ENCODE measurements at regions not wholly inside any gene's neighbourhood (a gene's known extent, or its start where the extent isn't known, plus 50 kb on each side); places are given as distances from the start of the nearest gene placed in this dataset.

- Histone ChIP-seq H3K4me3 (ENCODE audit: low read length in 2 of 2) (no peak overlapping the region), H2BK15ac (ENCODE audit: low read length) (no peak overlapping the region), H2BK120ac (ENCODE audit: low read depth, low read length) (no peak overlapping the region), H3K36me3 (replicated peaks in 1 of 2; ENCODE audit: control insufficient read depth in 2 of 2, insufficient read depth in 2 of 2, low read length in 2 of 2) (no peaks in the 10 kb centered on the region), H2AFZ (ENCODE audit: low read length) (no peak overlapping the region), H3K4me2 (ENCODE audit: insufficient read depth, low read length, poor library complexity, severe bottlenecking) (no peak overlapping the region), H4K91ac (ENCODE audit: low read depth, low read length, poor library complexity) (no peak overlapping the region), H3K9me3 (replicated peaks in 1 of 2; ENCODE audit: control insufficient read depth in 2 of 2, insufficient read depth in 1 of 2, low read depth in 1 of 2, low read length in 2 of 2) (no peaks in the 10 kb centered on the region), H3K79me1 (ENCODE audit: low read depth, low read length) (no peaks in the 10 kb centered on the region), H3K18ac (ENCODE audit: low read length) (no peak overlapping the region), H3K9ac (ENCODE audit: low read depth, low read length, poor library complexity) (peak overlapping the region; percentile 18), H3K27me3 (ENCODE audit: control insufficient read depth in 3 of 3, insufficient read depth in 3 of 3, low read depth in 1 of 3, low read length in 3 of 3) (no peaks in the 10 kb centered on the region), H4K8ac (ENCODE audit: low read depth, low read length) (no peak overlapping the region), H2BK12ac (ENCODE audit: low read length) (no peak overlapping the region), H3K4me1 (ENCODE audit: control insufficient read depth in 2 of 2, insufficient read depth in 1 of 2, low read depth in 1 of 2, low read length in 2 of 2) (peaks cover 0 to 1% of the 10 kb centered on the region in 2 donors), H3K27ac (replicated peaks; ENCODE audit: low read length) (no peak overlapping the region), H3K4ac (ENCODE audit: low read length) (no peak overlapping the region), H2AK5ac (ENCODE audit: low read depth, low read length) (no peak overlapping the region), H2BK5ac (ENCODE audit: low read length) (no peak overlapping the region), H3K14ac (ENCODE audit: low read length) (no peak overlapping the region), H3K23ac (ENCODE audit: low read depth, low read length, poor library complexity) (no peak overlapping the region)
- WGBS, 2 donors (ENCODE audit: extremely low coverage in 2 of 2, insufficient read length in 2 of 2, insufficient replicate concordance in 1 of 2): no CpG with 5 or more reads among the region's 4 CpGs
- DNase-seq (ENCODE audit: low spot score): no peak
These were observed 218.2 kb upstream of the LRFN2 start for GRCh38 chr6:40805336-40805735.

DNA sequence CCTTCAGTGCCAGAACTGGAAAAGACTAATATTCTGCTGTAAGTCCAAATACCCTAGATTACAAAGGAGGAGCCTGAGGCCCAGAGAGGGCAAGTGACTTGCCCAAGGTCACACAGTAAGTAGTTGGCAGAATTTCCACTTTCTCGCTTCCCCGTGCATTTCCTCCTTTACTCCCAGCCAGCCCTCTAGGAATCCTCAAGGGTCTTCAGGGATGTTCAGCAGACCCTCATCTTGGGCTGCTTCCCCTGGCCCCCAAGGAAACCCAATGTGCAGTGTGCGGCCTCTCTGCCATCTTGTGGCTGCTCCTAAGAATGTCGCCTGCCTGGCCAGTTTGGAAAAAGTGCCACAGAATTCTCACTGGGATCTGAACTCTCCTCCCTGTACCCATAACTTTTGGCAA lies 217.7 kb upstream of the LRFN2 start:
- no peak overlapping the region for H2BK12ac ChIP-seq (ENCODE audit: low read length)
- no peaks in the 10 kb centered on the region for H3K36me3 ChIP-seq (replicated peaks in 1 of 2; ENCODE audit: control insufficient read depth in 2 of 2, insufficient read depth in 2 of 2, low read length in 2 of 2)
- H2BK5ac ChIP-seq (ENCODE audit: low read length): no peak overlapping the region
- no peaks in the 10 kb centered on the region for H3K9me3 ChIP-seq (replicated peaks in 1 of 2; ENCODE audit: control insufficient read depth in 2 of 2, insufficient read depth in 1 of 2, low read depth in 1 of 2, low read length in 2 of 2)
- H3K18ac ChIP-seq (ENCODE audit: low read length): no peak overlapping the region
- H2BK120ac ChIP-seq (ENCODE audit: low read depth, low read length): no peak overlapping the region
- H2AK5ac ChIP-seq (ENCODE audit: low read depth, low read length): no peak overlapping the region
- peaks cover 0 to 1% of the 10 kb centered on the region in 2 donors for H3K4me1 ChIP-seq (ENCODE audit: control insufficient read depth in 2 of 2, insufficient read depth in 1 of 2, low read depth in 1 of 2, low read length in 2 of 2)
- no peak overlapping the region for H3K23ac ChIP-seq (ENCODE audit: low read depth, low read length, poor library complexity)
- H4K91ac ChIP-seq (ENCODE audit: low read depth, low read length, poor library complexity): no peak overlapping the region
- H3K79me1 ChIP-seq (ENCODE audit: low read depth, low read length): no peaks in the 10 kb centered on the region
- no peak overlapping the region for H3K4me2 ChIP-seq (ENCODE audit: insufficient read depth, low read length, poor library complexity, severe bottlenecking)
- H3K4ac ChIP-seq (ENCODE audit: low read length): no peak overlapping the region
- no peak overlapping the region for H2BK15ac ChIP-seq (ENCODE audit: low read length)
- no peak for DNase-seq (ENCODE audit: low spot score)
- no peak overlapping the region for H3K27ac ChIP-seq (replicated peaks; ENCODE audit: low read length)
- no peak overlapping the region for H3K9ac ChIP-seq (ENCODE audit: low read depth, low read length, poor library complexity)
- no CpG with 5 or more reads among the region's 4 CpGs for WGBS, 2 donors (ENCODE audit: extremely low coverage in 2 of 2, insufficient read length in 2 of 2, insufficient replicate concordance in 1 of 2)
- no peak overlapping the region for H3K4me3 ChIP-seq (ENCODE audit: low read length in 2 of 2)
- no peak overlapping the region for H2AFZ ChIP-seq (ENCODE audit: low read length)
- no peak overlapping the region for H4K8ac ChIP-seq (ENCODE audit: low read depth, low read length)
- H3K27me3 ChIP-seq (ENCODE audit: control insufficient read depth in 3 of 3, insufficient read depth in 3 of 3, low read depth in 1 of 3, low read length in 3 of 3): no peaks in the 10 kb centered on the region
- H3K14ac ChIP-seq (ENCODE audit: low read length): no peak overlapping the region

DNA sequence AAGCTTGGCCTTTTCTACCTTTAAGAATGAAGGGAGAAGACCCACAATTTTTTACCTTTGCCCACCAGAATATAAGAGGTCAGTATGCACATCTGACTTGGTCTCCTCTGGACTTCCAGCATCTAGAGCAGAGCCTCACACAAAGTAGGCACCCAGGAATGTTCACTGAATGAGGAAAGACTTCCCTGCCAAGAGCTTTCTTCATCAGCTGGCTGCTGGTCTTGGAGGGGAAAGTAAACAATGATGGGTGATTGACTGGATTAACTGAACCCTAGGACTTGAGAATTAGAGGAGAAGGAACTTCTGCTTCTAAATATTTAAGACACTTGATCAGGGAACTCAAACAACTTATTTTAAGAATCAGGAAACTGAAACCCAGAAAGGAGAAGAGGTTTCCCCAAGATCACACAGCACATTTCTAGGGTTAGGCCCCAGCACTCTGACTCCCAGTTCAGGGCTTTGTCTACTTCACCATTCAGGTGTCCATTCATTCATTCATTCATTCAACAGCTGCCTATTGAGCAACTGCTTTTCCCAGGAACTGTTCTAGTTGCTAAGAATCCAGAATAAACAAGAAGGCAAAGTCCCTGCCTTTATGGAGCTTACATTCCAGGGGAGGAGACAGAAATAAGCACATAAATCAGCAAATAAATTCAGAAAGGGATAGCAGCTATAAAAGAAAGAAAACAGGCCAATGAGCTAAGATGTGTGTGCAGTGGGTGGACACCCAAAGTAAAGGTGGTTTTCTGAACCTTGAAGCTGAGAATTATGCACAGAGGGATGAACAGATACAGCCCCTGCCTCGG lies 216.9 kb upstream of the LRFN2 start:
- Histone ChIP-seq H4K91ac (ENCODE audit: low read depth, low read length, poor library complexity) (no peak overlapping the region), H3K14ac (ENCODE audit: low read length) (no peak overlapping the region)

GRCh38 chr6:40802481-40802880 lies 215.3 kb upstream of the LRFN2 start:
- no peak overlapping the region for H2AFZ ChIP-seq (ENCODE audit: low read length)
- no peaks in the 10 kb centered on the region for H3K79me1 ChIP-seq (ENCODE audit: low read depth, low read length)
- H2AK5ac ChIP-seq (ENCODE audit: low read depth, low read length): peak overlapping the region; percentile 51
- no peaks in the 10 kb centered on the region for H3K27me3 ChIP-seq (ENCODE audit: control insufficient read depth in 3 of 3, insufficient read depth in 3 of 3, low read depth in 1 of 3, low read length in 3 of 3)
- H2BK120ac ChIP-seq (ENCODE audit: low read depth, low read length): no peak overlapping the region
- H3K36me3 ChIP-seq (replicated peaks in 1 of 2; ENCODE audit: control insufficient read depth in 2 of 2, insufficient read depth in 2 of 2, low read length in 2 of 2): no peaks in the 10 kb centered on the region
- no peak overlapping the region for H3K9ac ChIP-seq (ENCODE audit: low read depth, low read length, poor library complexity)
- H3K4me2 ChIP-seq (ENCODE audit: insufficient read depth, low read length, poor library complexity, severe bottlenecking): no peak overlapping the region
- no peak overlapping the region for H2BK15ac ChIP-seq (ENCODE audit: low read length)
- no CpG with 5 or more reads among the region's 5 CpGs for WGBS, 2 donors (ENCODE audit: extremely low coverage in 2 of 2, insufficient read length in 2 of 2, insufficient replicate concordance in 1 of 2)
- H3K27ac ChIP-seq (replicated peaks; ENCODE audit: low read length): no peak overlapping the region
- no peak for DNase-seq (ENCODE audit: low spot score)
- no peak overlapping the region for H2BK5ac ChIP-seq (ENCODE audit: low read length)
- no peak overlapping the region for H3K4me3 ChIP-seq (ENCODE audit: low read length in 2 of 2)
- H3K4me1 ChIP-seq (ENCODE audit: control insufficient read depth in 2 of 2, insufficient read depth in 1 of 2, low read depth in 1 of 2, low read length in 2 of 2): peaks cover 0 to 1% of the 10 kb centered on the region in 2 donors
- H4K8ac ChIP-seq (ENCODE audit: low read depth, low read length): no peak overlapping the region
- no peak overlapping the region for H4K91ac ChIP-seq (ENCODE audit: low read depth, low read length, poor library complexity)
- no peaks in the 10 kb centered on the region for H3K9me3 ChIP-seq (replicated peaks in 1 of 2; ENCODE audit: control insufficient read depth in 2 of 2, insufficient read depth in 1 of 2, low read depth in 1 of 2, low read length in 2 of 2)
- no peak overlapping the region for H3K4ac ChIP-seq (ENCODE audit: low read length)
- peak overlapping the region; percentile 29 for H3K18ac ChIP-seq (ENCODE audit: low read length)
- H3K23ac ChIP-seq (ENCODE audit: low read depth, low read length, poor library complexity): no peak overlapping the region
- H3K14ac ChIP-seq (ENCODE audit: low read length): peak overlapping the region; percentile 59
- no peak overlapping the region for H2BK12ac ChIP-seq (ENCODE audit: low read length)

More for the DNA sequence above, 216.9 kb upstream of the LRFN2 start:
- H3K4me1 ChIP-seq (ENCODE audit: control insufficient read depth in 2 of 2, insufficient read depth in 1 of 2, low read depth in 1 of 2, low read length in 2 of 2): peaks cover 0 to 1% of the 10 kb centered on the region in 2 donors
- no peak overlapping the region for H2BK5ac ChIP-seq (ENCODE audit: low read length)
- H3K18ac ChIP-seq (ENCODE audit: low read length): no peak overlapping the region
- no peak overlapping the region for H3K4me2 ChIP-seq (ENCODE audit: insufficient read depth, low read length, poor library complexity, severe bottlenecking)
- H3K27ac ChIP-seq (replicated peaks; ENCODE audit: low read length): no peak overlapping the region
- H3K9ac ChIP-seq (ENCODE audit: low read depth, low read length, poor library complexity): no peak overlapping the region
- no peaks in the 10 kb centered on the region for H3K36me3 ChIP-seq (replicated peaks in 1 of 2; ENCODE audit: control insufficient read depth in 2 of 2, insufficient read depth in 2 of 2, low read length in 2 of 2)
- no peak overlapping the region for H3K4ac ChIP-seq (ENCODE audit: low read length)
- H2AK5ac ChIP-seq (ENCODE audit: low read depth, low read length): no peak overlapping the region
- no peak overlapping the region for H4K8ac ChIP-seq (ENCODE audit: low read depth, low read length)
- DNase-seq (ENCODE audit: low spot score): no peak
- no peak overlapping the region for H2BK12ac ChIP-seq (ENCODE audit: low read length)
- WGBS, 2 donors (ENCODE audit: extremely low coverage in 2 of 2, insufficient read length in 2 of 2, insufficient replicate concordance in 1 of 2): no CpG with 5 or more reads among the region's 1 CpG
- no peak overlapping the region for H3K23ac ChIP-seq (ENCODE audit: low read depth, low read length, poor library complexity)
- H2BK15ac ChIP-seq (ENCODE audit: low read length): no peak overlapping the region
- H3K4me3 ChIP-seq (ENCODE audit: low read length in 2 of 2): no peak overlapping the region
- no peaks in the 10 kb centered on the region for H3K9me3 ChIP-seq (replicated peaks in 1 of 2; ENCODE audit: control insufficient read depth in 2 of 2, insufficient read depth in 1 of 2, low read depth in 1 of 2, low read length in 2 of 2)
- H3K27me3 ChIP-seq (ENCODE audit: control insufficient read depth in 3 of 3, insufficient read depth in 3 of 3, low read depth in 1 of 3, low read length in 3 of 3): no peaks in the 10 kb centered on the region
- H3K79me1 ChIP-seq (ENCODE audit: low read depth, low read length): no peaks in the 10 kb centered on the region
- H2BK120ac ChIP-seq (ENCODE audit: low read depth, low read length): no peak overlapping the region
- no peak overlapping the region for H2AFZ ChIP-seq (ENCODE audit: low read length)
